ENCODE measurements at regions not wholly inside any gene's neighbourhood (a gene's known extent, or its start where the extent isn't known, plus 50 kb on each side); places are given as distances from the start of the nearest gene placed in this dataset.

- DNase-seq = no peak
These were observed 59.7 kb upstream of the TCF20 start for GRCh38 chr22:42330170-42330569.

GRCh38 chr22:42329504-42329903 lies 59.1 kb upstream of the TCF20 start:
- DNase-seq = no peak

GRCh38 chr22:42328784-42329145 lies 58.3 kb upstream of the TCF20 start:
- no peak for DNase-seq

GRCh38 chr22:42328130-42328783 lies 57.8 kb upstream of the TCF20 start:
- no peak for DNase-seq

GRCh38 chr22:42327462-42328129 lies 57.1 kb upstream of the TCF20 start:
- DNase-seq = peak in 1 of 5 donors; percentile 43

- DNase-seq = no peak
These were observed 56.3 kb upstream of the TCF20 start for GRCh38 chr22:42326801-42327200.

- no peak for DNase-seq
These were observed 55.8 kb upstream of the TCF20 start for GRCh38 chr22:42326301-42326700.

- no peak for DNase-seq
These were observed 54.7 kb upstream of the TCF20 start for GRCh38 chr22:42324990-42325710.

GRCh38 chr22:42324566-42324965 lies 54.1 kb upstream of the TCF20 start:
- DNase-seq = no peak

GRCh38 chr22:42323971-42324370 lies 53.5 kb upstream of the TCF20 start:
- DNase-seq = no peak

GRCh38 chr22:42322562-42322926 lies 52.1 kb upstream of the TCF20 start:
- DNase-seq = no peak

- DNase-seq = no peak
These were observed 51.6 kb upstream of the TCF20 start for GRCh38 chr22:42321908-42322561.

GRCh38 chr22:42320443-42321416 lies 50.3 kb upstream of the TCF20 start:
- no peak for DNase-seq
